NCI-H1417 (cell line): ENCODE measurements at regions not wholly inside any gene's neighbourhood (a gene's known extent, or its start where the extent isn't known, plus 50 kb on each side); places are given as distances from the start of the nearest gene placed in this dataset.
A peak's percentile ranks its signal among the peaks of the same experiment; 100 is the strongest.

Experiments
- DNase-seq, 3 experiments: peaks; one replicate each; lab custom pipeline; 2025; lab: John Stamatoyannopoulos, UW

GRCh38 chr11:92477686-92478085 is 253.1 kb downstream of the FAT3 start:
- DNase-seq, result peak in 2 of 3 experiments; percentile 30 to 44

DNA sequence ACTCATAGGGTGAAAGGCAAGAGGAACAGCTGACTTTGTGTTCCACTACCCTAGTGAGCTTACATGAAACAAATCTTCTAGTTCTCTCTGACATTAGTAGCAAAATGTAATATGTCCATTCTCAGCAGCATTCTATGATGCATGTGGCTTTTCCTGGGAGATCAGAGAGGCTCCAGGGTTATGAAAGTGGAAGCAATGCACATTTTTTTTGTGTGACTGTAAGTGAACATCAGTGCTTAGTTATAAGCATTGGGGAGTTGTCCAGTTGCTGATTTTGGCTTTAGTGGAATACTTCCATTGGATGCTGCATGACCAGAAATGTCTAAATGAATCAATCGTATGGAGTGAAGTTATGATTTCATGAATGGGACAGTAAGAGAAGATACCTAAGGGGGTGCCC is 255.9 kb downstream of the FAT3 start:
- DNase-seq, result no peak

- DNase-seq, result peak; percentile 15 to 80 (median 49)
Measured at GRCh38 chr11:92482492-92483060, 258.0 kb downstream of the FAT3 start.

DNA sequence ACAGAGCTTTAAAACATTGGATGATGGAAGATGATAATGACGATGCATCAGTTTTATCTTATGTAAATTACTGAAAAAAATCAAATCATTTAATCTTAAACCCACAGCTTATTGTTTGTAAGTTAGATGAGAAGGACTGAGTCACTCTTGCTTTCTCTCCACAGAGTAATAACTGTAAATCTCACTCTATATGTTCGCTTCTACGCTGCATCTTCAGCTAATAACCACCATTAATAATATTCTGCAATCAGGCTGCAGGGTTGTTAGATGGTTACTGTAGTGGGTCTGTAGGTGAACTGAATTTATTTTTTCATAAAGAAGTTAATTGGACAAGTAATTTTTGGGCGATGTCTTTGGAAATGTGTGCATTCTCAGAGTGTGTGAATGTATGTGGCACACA is 260.0 kb downstream of the FAT3 start:
- no peak for DNase-seq

DNA sequence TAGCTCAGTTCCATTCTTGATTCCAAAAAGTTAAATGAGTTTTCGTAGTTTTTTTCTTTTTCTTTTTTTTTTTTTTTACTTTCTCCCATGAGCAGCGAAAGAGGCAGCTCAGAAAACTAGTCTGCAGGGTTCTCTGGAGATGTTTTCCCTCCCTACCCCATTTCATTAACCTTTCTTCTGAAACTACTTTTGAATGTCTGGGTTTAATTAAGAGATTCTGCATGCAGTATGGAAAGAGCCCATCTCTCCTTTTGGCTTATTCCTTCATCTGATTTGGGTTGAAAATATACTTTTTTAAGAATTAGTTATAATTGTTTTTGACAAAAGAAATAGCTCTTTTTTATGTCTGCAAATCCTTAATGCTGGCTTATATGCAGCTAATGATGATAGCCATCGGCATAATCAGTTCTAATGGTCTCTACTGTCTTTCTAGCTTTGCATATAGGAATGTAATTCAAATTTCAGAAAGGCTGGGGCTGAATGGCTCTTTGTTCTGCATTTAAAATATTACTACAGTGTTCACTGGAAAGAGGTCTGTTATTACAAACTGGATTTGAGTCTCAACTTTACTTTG is 265.3 kb downstream of the FAT3 start:
- DNase-seq, result no peak

GRCh38 chr11:92492372-92492771 is 267.8 kb downstream of the FAT3 start:
- DNase-seq, result no peak

- no peak for DNase-seq
Measured at GRCh38 chr11:92495107-92495793, 270.6 kb downstream of the FAT3 start.

GRCh38 chr11:92500453-92500852 is 275.8 kb downstream of the FAT3 start:
- DNase-seq, result no peak

DNA sequence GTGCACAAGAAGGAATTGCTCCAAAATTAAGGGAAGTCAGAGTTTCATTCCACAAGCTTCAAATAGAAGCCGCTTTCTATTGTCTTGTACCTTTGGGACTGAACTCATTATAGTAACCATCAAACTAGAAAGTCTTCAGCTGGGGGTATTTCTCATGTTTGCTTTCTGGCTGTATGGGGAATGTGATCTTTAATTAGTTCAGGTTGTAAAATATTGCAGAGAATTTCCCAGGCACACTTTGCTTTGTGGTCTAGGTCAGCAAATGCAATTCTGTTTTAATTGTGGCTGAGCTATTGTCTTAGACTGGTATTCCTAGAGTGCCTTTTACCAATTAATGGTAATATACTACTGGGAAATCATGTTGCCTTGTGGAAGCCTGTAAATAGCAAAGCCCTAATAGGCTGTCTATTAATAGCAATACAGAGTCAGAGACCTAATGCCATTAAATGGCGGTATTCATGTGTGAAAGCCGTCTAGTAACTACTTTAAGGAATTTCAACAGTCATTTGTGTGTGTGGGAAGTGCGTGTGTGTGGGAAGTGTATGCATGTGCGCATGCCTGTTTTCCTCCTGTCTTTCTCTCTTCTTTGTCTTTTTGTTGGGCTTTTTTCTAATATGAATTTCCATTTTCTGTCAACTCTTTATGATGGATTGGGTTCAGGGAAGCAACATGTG is 276.6 kb downstream of the FAT3 start:
- no peak for DNase-seq

DNA sequence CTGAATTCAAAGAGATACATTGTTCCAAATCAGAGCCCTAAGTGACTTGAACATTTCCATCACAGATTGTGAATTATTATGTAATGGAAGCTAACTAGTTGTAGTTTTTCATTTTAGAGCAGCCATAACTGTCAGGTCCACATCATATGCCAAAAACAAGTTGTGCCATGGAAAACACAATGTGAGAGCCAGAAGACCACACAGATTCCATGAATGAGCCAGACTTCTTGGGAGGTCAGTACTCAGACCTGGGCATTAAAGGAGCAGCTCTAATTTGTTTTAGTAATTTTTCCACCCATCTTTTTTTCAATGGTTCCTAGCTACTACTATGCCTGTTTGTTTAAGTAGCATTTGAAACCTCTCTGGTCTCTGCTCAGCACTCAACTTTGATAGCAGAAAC is 279.4 kb downstream of the FAT3 start:
- DNase-seq, result no peak

- DNase-seq, result no peak
Measured at GRCh38 chr11:92504534-92504933, 279.9 kb downstream of the FAT3 start.

- no peak for DNase-seq
Measured at GRCh38 chr11:92505689-92506088, 281.1 kb downstream of the FAT3 start.

DNA sequence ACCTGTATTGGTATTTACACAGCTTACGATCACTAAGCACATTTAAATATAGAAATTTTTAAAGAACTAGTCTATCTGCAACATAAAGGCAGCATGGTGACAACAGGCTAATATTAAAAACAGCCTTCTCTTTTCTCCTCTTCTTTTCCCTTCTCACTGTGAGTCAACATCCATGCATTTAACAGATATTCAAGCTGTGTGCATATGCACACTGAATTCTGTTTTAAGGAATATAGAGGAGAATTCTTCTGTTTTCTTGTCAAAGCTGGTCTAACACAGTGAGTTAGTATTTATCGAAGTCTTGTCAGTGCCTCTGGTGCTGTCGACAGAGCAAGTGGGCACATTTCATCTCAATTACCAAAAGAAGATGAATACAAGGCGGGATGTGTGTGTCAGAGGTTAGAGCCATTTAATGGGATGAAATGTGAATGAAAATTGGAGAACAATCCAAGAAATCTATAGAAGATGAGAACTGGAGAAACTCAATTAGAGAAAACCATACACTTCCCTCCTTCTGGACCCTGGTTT is 282.3 kb downstream of the FAT3 start:
- no peak for DNase-seq

DNA sequence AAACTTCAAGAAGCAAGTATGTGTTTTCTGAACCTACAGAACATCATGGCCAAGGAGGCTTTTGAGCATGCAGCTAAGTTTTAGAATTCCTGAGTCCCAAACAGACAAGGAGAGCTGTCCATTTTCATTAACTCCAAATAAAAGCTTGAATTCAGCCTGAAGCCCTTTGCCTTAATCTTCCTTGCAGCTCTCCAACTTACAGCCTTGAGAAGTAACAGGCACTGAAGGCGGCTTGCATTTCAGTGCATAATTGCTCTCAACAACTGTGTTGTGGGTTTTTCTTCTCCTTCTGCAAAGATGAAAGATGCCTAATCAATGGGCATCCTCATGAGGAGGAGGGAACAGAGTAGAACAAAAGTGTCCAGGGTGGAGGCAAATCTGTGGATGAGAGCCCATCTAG is 286.0 kb downstream of the FAT3 start:
- DNase-seq, result no peak

DNA sequence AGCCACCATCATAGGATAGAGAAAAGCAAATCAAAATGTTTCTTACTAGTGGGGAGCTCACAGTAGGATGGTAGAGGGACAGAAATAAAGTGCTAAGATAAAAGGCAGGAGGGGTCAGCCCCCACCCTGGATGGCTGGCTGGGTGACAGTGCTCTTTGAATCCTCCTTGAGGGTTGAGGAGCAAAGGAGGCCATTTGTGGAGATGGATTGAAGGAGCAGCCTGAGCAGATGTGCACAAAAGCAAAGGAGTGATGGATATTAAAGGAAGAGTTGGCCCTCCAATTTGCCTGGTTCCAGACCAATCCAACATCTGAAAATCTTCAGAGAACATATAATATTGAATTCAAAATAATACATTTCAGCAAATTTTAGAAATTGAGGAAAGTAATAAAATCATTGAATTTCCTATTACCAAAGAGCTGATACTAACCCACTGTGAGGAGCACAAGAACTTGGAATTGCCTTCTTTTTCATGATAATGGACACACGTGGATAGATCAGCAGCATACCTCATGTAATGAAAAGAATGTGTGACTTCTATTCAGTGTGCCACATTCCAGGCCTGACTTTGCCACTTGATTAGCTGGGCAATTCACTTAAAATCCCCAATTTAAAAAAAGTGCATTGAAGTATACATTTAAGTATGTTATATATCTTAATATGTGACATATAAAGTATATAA is 287.0 kb downstream of the FAT3 start:
- no peak for DNase-seq

GRCh38 chr11:92512204-92512569 is 287.6 kb downstream of the FAT3 start:
- no peak for DNase-seq

- no peak for DNase-seq
Measured at GRCh38 chr11:92523611-92524010, 299.0 kb downstream of the FAT3 start.

DNA sequence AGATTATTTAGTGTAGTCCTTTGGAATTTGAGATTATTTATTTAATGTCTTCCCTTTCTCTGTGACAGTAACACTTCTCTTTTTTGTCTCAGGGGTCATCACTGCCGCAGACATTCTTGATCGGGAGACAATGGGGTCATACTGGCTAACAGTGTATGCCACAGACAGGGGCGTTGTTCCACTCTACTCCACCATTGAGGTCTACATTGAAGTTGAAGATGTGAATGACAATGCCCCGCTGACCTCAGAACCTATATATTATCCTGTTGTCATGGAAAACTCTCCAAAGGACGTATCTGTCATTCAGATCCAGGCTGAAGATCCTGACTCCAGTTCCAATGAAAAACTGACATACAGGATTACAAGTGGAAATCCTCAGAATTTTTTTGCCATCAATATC is 299.9 kb downstream of the FAT3 start:
- no peak for DNase-seq

DNA sequence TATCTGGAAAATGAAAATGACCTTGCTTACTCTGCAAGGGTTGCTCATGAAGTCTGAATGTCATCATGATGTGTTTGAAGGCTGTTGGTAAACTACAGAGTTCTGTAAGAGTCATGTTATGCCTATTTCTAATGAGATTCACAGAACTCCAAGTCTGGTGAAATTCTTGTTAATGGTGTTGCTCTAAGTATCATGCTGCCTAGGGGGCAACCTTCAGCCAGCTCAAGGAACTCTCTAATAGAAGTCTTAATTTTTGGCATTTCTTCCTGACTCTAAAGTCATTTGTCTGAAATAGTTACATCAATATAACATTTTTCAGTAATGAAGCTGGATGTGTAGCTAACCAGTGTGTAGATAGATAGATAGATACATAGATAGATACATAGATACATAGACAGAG is 302.8 kb downstream of the FAT3 start:
- DNase-seq, result no peak

DNA sequence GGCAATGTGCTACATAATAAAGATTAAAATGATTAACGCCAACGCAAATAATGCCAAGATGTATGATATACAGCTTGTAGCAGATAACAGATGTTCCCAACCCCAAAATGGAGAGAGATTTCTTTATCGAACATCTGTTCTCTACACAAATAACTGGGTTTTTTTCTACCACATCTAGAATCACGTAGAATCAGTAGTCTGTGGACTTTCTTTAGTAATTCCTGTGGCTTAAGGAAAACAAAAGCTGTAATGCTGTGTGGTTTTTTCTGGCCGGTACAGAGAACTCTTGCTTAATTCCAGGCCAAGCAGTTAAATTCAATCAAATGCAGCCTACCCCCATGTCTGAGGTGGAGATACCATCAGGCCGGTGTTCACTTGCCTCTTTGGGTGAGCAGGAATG is 303.4 kb downstream of the FAT3 start:
- DNase-seq, result no peak

GRCh38 chr11:92531065-92531739 is 306.6 kb downstream of the FAT3 start:
- DNase-seq, result no peak
